ENCODE measurements at regions not wholly inside any gene's neighbourhood (a gene's known extent, or its start where the extent isn't known, plus 50 kb on each side); places are given as distances from the start of the nearest gene placed in this dataset.

DNA sequence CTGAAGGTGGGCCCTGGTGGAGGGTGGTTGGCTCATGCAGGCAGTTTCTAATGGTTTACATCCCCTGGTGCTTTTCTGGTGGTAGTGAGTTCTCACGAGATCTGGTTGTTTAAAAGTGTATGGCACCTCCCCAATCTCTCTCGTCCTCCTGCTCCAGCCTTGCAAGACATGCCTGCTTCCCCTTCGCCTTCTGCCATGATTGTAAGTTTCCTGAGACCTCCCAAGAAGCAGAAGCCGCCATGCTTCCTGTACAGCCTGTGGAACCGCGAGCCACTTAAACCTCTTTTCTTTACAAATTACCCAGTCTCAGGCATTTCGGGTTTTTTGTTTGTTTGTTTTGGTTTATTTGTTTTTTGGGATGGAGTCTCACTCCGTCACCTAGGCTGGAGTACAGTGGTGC, 173.2 kb downstream of the MN1 start:
- H3K9ac ChIP-seq (ENCODE audit: control insufficient read depth, extremely low read depth, insufficient read depth, low read length) = no peak overlapping the region
- no peak overlapping the region for H3K4me3 ChIP-seq (ENCODE audit: control insufficient read depth in 2 of 3, extremely low read depth in 1 of 3, insufficient read depth in 2 of 3, low read depth in 1 of 3, low read length in 3 of 3)
- H2AFZ ChIP-seq (ENCODE audit: control insufficient read depth, low read length) = no peak overlapping the region
- H4K20me1 ChIP-seq (ENCODE audit: control insufficient read depth, extremely low read depth, insufficient read depth, low read length) = no peaks in the 10 kb centered on the region
- no peak overlapping the region for H3K4me2 ChIP-seq (ENCODE audit: control insufficient read depth, extremely low read depth, insufficient read depth, low read depth, low read length)
- dilution Hi-C loops (cut with MboI; ENCODE audit: extremely low pct_ligation_motif_present, low sequenced_read_pairs) = no loop called here
- DNase-seq (ENCODE audit: low read depth, low spot score) = no peak
- no peaks in the 10 kb centered on the region for H3K9me3 ChIP-seq (ENCODE audit: control insufficient read depth, low read depth, low read length)
- no peak overlapping the region for H3K27ac ChIP-seq (ENCODE audit: control insufficient read depth, insufficient read depth, low read length)
- H3K9me1 ChIP-seq (ENCODE audit: control insufficient read depth, extremely low read depth, insufficient read depth, low read length) = no peaks in the 10 kb centered on the region
- no peaks in the 10 kb centered on the region for H3K27me3 ChIP-seq (ENCODE audit: control insufficient read depth, extremely low read depth, insufficient read depth, low read length)
- peaks cover 10% of the 10 kb centered on the region for H3K4me1 ChIP-seq (ENCODE audit: control insufficient read depth, extremely low read depth, insufficient read depth, low read length)
- H3K36me3 ChIP-seq (ENCODE audit: control insufficient read depth in 2 of 2, extremely low read depth in 1 of 2, insufficient read depth in 2 of 2, low read length in 2 of 2) = no peaks in the 10 kb centered on the region
- H3K79me2 ChIP-seq (ENCODE audit: control insufficient read depth, insufficient read depth, low read length) = no peaks in the 10 kb centered on the region
- FAIRE-seq = no peak
- TF ChIP-seq, protein P1, sequence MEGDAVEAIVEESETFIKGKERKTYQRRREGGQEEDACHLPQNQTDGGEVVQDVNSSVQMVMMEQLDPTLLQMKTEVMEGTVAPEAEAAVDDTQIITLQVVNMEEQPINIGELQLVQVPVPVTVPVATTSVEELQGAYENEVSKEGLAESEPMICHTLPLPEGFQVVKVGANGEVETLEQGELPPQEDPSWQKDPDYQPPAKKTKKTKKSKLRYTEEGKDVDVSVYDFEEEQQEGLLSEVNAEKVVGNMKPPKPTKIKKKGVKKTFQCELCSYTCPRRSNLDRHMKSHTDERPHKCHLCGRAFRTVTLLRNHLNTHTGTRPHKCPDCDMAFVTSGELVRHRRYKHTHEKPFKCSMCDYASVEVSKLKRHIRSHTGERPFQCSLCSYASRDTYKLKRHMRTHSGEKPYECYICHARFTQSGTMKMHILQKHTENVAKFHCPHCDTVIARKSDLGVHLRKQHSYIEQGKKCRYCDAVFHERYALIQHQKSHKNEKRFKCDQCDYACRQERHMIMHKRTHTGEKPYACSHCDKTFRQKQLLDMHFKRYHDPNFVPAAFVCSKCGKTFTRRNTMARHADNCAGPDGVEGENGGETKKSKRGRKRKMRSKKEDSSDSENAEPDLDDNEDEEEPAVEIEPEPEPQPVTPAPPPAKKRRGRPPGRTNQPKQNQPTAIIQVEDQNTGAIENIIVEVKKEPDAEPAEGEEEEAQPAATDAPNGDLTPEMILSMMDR (optimal IDR thresholded peaks at IDR 0.05 in 1 of 3, IDR thresholded peaks at IDR 0.05 in 1 of 3, conservative IDR thresholded peaks at IDR 0.05 in 1 of 3; ENCODE audit: extremely low read depth in 1 of 3, insufficient read depth in 2 of 3, low read length in 3 of 3) = no peak
- no peak for TF ChIP-seq EZH2 (IDR thresholded peaks at IDR 0.05; ENCODE audit: low read length)

DNA sequence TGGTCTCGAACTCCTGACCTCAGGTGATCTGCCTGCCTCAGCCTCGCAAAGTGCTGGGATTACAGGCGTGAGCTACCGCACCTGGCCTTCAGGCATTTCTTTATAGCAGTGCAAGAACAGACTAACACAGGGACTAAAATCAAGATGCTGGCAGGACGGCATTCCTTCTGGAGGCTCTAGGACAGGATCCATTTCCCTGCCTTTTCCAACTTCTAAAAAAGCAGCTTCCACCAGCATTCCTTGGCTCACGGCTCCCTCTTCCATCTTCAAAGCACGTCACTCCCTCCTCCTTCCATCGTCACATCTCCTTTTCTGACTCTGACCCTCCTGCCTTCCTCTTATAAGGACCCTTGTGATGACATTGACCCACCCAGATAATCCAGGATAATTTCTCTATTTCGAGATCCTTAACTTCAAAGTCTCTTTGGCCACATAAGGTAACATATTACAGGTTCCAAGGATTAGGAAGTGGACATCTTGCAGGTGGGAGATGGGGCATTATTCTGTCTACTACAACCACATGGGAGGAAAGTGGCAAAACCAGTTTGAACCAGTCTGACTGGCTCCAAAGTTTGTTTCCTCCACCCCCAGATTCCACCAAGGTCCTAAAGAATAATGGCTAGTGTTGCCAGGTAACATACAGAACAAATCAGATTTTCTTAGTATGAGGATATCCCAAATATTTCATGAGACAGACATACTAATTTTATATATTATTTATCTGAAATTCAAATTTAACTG, 172.5 kb downstream of the MN1 start:
- no peak overlapping the region for H2AFZ ChIP-seq (ENCODE audit: control insufficient read depth, low read length)
- no peaks in the 10 kb centered on the region for H4K20me1 ChIP-seq (ENCODE audit: control insufficient read depth, extremely low read depth, insufficient read depth, low read length)
- peaks cover 10% of the 10 kb centered on the region for H3K4me1 ChIP-seq (ENCODE audit: control insufficient read depth, extremely low read depth, insufficient read depth, low read length)
- no peaks in the 10 kb centered on the region for H3K27me3 ChIP-seq (ENCODE audit: control insufficient read depth, extremely low read depth, insufficient read depth, low read length)
- H3K4me3 ChIP-seq (ENCODE audit: control insufficient read depth in 2 of 3, extremely low read depth in 1 of 3, insufficient read depth in 2 of 3, low read depth in 1 of 3, low read length in 3 of 3) = no peak overlapping the region
- FAIRE-seq (no peak), DNase-seq (ENCODE audit: low read depth, low spot score) (no peak)
- TF ChIP-seq, protein P1 (optimal IDR thresholded peaks at IDR 0.05 in 1 of 3, IDR thresholded peaks at IDR 0.05 in 1 of 3, conservative IDR thresholded peaks at IDR 0.05 in 1 of 3; ENCODE audit: extremely low read depth in 1 of 3, insufficient read depth in 2 of 3, low read length in 3 of 3) = no peak
- no peak for TF ChIP-seq EZH2 (IDR thresholded peaks at IDR 0.05; ENCODE audit: low read length)
- H3K9me3 ChIP-seq (ENCODE audit: control insufficient read depth, low read depth, low read length) = no peaks in the 10 kb centered on the region
- no peaks in the 10 kb centered on the region for H3K36me3 ChIP-seq (ENCODE audit: control insufficient read depth in 2 of 2, extremely low read depth in 1 of 2, insufficient read depth in 2 of 2, low read length in 2 of 2)
- no peak overlapping the region for H3K4me2 ChIP-seq (ENCODE audit: control insufficient read depth, extremely low read depth, insufficient read depth, low read depth, low read length)
- no peaks in the 10 kb centered on the region for H3K9me1 ChIP-seq (ENCODE audit: control insufficient read depth, extremely low read depth, insufficient read depth, low read length)
- no peaks in the 10 kb centered on the region for H3K79me2 ChIP-seq (ENCODE audit: control insufficient read depth, insufficient read depth, low read length)
- H3K27ac ChIP-seq (ENCODE audit: control insufficient read depth, insufficient read depth, low read length) = no peak overlapping the region
- H3K9ac ChIP-seq (ENCODE audit: control insufficient read depth, extremely low read depth, insufficient read depth, low read length) = no peak overlapping the region
- dilution Hi-C loops (cut with MboI; ENCODE audit: extremely low pct_ligation_motif_present, low sequenced_read_pairs) = no loop called here

Data from keratinocyte (primary cell).